ENCODE measurements at regions not wholly inside any gene's neighbourhood (a gene's known extent, or its start where the extent isn't known, plus 50 kb on each side); places are given as distances from the start of the nearest gene placed in this dataset.

GRCh38 chr10:129375171-129375570 lies 91.9 kb upstream of the MGMT start:
- no peak for TF ChIP-seq EZH2 (IDR thresholded peaks at IDR 0.05; ENCODE audit: borderline replicate concordance, low read depth, low read length, severe bottlenecking)
- TF ChIP-seq MYC (IDR thresholded peaks at IDR 0.05; ENCODE audit: low read depth, low read length): no peak
- no peak for TF ChIP-seq CTCF (IDR thresholded peaks at IDR 0.05; ENCODE audit: extremely low read depth in 1 of 2, insufficient read depth in 1 of 2, low read depth in 1 of 2, low read length in 2 of 2)
- TF ChIP-seq POLR2AphosphoS5 (IDR thresholded peaks at IDR 0.05; ENCODE audit: insufficient read depth, low read depth, low read length): no peak
